ENCODE measurements at regions not wholly inside any gene's neighbourhood (a gene's known extent, or its start where the extent isn't known, plus 50 kb on each side); places are given as distances from the start of the nearest gene placed in this dataset.

- TF ChIP-seq POLR2A (IDR thresholded peaks at IDR 0.05) (no peak), CTCF (IDR thresholded peaks at IDR 0.05) (no peak), POLR2AphosphoS5 (IDR thresholded peaks at IDR 0.05) (no peak), EP300 (IDR thresholded peaks at IDR 0.05) (no peak)
Observed at GRCh38 chr16:79328402-79329165, 272.0 kb downstream of the MAF start.
